Uterus (tissue), 3 donors: ENCODE measurements at regions not wholly inside any gene's neighbourhood (a gene's known extent, or its start where the extent isn't known, plus 50 kb on each side); places are given as distances from the start of the nearest gene placed in this dataset.
"Not testable (repeated sequence)": the region's sequence is repeated elsewhere in the genome, so short reads cannot be mapped to it uniquely, and the experiment has no call there.

ENCODE experiments used
- DNase-seq, 2 donors: peaks; one replicate each; pipeline ENCODE4 v3.0.0-alpha.2; 2019 to 2020
- H3K27ac ChIP-seq, 2 donors: fragments of 200-600 bp; sonication (generic); 1 replicate in 1 of 2; 2 replicates in 1 of 2; pipeline ENCODE4 v1.5.1; 2016 to 2018
- H3K27me3 ChIP-seq, 2 donors: fragments of 200-600 bp; sonication (generic); one replicate each; pipeline ENCODE4 v1.5.1; 2018 to 2019; ENCODE audit warnings: control low read depth in 1 of 2
- H3K36me3 ChIP-seq, 2 donors: fragments of 200-600 bp; sonication (generic); one replicate each; pipeline ENCODE4 v1.5.1; 2019; ENCODE audit warnings: control low read depth in 1 of 2
- H3K4me1 ChIP-seq, 2 donors: fragments of 200-600 bp; sonication (generic); one replicate each; pipeline ENCODE4 v1.5.1; 2018 to 2019; ENCODE audit warnings: control low read depth in 1 of 2
- H3K4me3 ChIP-seq, 2 donors: fragments of 200-600 bp; sonication (generic); 1 replicate in 1 of 2; 2 replicates in 1 of 2; pipeline ENCODE4 v1.5.1; 2018 to 2019; ENCODE audit warnings: mild to moderate bottlenecking in 1 of 2
- H3K9me3 ChIP-seq, 2 donors: fragments of 200-600 bp; sonication (generic); one replicate each; pipeline ENCODE4 v1.5.1; 2019; ENCODE audit warnings: control low read depth in 1 of 2
- CTCF ChIP-seq, 4 experiments: fragments of 200-600 bp in 2 of 4; fragments of 450-650 bp in 2 of 4; sonication (generic) in 2 of 4; IDR thresholded peaks; one replicate each; pipeline ENCODE4 v1.5.1; 2016 to 2019; ENCODE audit warnings: antibody characterized with exemption in 4 of 4, mild to moderate bottlenecking in 2 of 4, moderate library complexity in 1 of 4
- POLR2A ChIP-seq, 2 donors: fragments of 450-650 bp; IDR thresholded peaks; one replicate each; pipeline ENCODE4 v1.6.1; 2016; ENCODE audit warnings: antibody characterized with exemption in 2 of 2, mild to moderate bottlenecking in 1 of 2, moderate library complexity in 1 of 2
- intact Hi-C: fragments of 100-400 bp; cut with DNase I; formaldehyde crosslinking; loops from one replicate; pipeline ENCODE4 v1.15.1; 2023; ENCODE audit warnings: low total_unique reads
- donor health status: DM: yes; HTN: yes; CAD: no.

GRCh38 chr6:56727097-56727850 lies 84.6 kb upstream of the DST start:
- no peaks in the 10 kb centered on the region for H3K27me3 ChIP-seq
- intact Hi-C loops: no loop called here
- H3K27ac ChIP-seq: no peak overlapping the region
- no peak for DNase-seq
- peaks cover 0 to 4% of the 10 kb centered on the region in 2 donors for H3K4me1 ChIP-seq
- TF ChIP-seq CTCF (IDR thresholded peaks at IDR 0.05) (no peak), POLR2A (IDR thresholded peaks at IDR 0.05) (no peak)
- no peaks in the 10 kb centered on the region for H3K9me3 ChIP-seq
- H3K4me3 ChIP-seq: no peak overlapping the region
- no peaks in the 10 kb centered on the region for H3K36me3 ChIP-seq

DNA sequence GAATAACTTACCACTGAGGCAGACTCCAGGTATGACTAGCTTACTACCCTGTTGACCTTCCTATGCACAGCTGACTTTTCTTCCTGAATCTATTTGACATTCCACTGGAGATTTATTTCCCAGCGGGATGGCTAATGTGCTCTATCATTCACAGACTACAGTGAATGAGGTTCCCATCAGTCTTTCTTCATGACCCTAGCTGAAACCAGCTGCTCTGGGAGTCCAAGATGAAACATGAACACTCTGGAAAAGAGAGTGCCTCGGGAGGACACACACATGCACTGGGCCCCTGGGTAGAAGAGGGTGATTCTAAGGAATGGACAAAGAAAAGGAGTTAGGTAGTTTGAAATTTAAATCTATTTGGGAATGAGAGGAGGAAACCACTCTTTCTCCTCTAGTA lies 82.6 kb upstream of the DST start:
- Histone ChIP-seq H3K4me1 (peaks cover 0 to 4% of the 10 kb centered on the region in 2 donors), H3K36me3 (no peaks in the 10 kb centered on the region), H3K9me3 (no peaks in the 10 kb centered on the region), H3K4me3 (no peak overlapping the region), H3K27ac (no peak overlapping the region), H3K27me3 (no peaks in the 10 kb centered on the region)
- no peak for DNase-seq
- intact Hi-C loops: no loop called here
- no peak for TF ChIP-seq POLR2A (IDR thresholded peaks at IDR 0.05)
- TF ChIP-seq CTCF (IDR thresholded peaks at IDR 0.05): no peak

DNA sequence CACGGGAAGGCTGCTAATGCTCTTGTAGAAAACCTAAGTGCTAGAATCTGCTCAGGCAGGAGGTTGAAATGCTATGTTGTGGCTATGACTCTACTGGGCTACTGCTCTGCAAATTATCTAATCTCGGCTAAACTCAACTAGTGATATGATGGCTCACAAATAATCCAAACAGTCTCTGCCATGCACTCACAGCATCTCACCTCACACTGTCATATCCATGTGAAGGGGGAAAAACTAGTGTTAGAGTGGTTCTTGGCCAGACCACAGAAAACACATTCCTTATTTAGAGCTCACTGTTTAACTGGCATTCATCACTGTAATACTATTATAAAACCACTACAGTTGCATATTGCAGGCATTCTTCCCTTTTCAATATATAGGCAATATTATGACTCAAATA lies 81.8 kb upstream of the DST start:
- no peaks in the 10 kb centered on the region for H3K9me3 ChIP-seq
- H3K4me1 ChIP-seq: peaks cover 0 to 4% of the 10 kb centered on the region in 2 donors
- TF ChIP-seq POLR2A (IDR thresholded peaks at IDR 0.05) (no peak), CTCF (IDR thresholded peaks at IDR 0.05) (no peak)
- H3K27ac ChIP-seq: no peak overlapping the region
- no peak overlapping the region for H3K4me3 ChIP-seq
- H3K36me3 ChIP-seq: no peaks in the 10 kb centered on the region
- intact Hi-C loops: no loop called here
- H3K27me3 ChIP-seq: no peaks in the 10 kb centered on the region
- DNase-seq: no peak

DNA sequence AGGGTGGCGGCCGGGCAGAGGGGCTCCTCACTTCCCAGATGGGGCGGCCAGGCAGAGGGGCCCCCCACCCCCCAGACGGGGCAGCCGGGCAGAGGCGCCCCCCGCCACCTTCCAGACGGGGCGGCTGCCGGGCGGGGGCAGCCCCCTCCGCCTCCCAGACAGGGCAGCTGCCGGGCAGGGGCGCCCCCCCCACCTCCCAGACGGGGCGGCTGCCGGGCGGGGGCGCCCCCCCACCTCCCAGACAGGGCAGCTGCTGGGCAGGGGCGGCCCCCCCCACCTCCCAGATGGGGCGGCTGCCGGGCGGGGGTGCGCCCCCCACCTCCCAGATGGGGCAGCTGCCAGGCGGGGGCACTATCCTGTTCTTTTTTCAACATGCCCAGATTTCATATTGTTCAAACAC lies 78.2 kb upstream of the DST start:
- Histone ChIP-seq H3K9me3 (no peaks in the 10 kb centered on the region), H3K27me3 (no peaks in the 10 kb centered on the region), H3K36me3 (no peaks in the 10 kb centered on the region), H3K4me1 (peaks cover 0 to 4% of the 10 kb centered on the region in 2 donors), H3K4me3 (no peak overlapping the region), H3K27ac (no peak overlapping the region)
- intact Hi-C loops: no loop called here
- no peak for DNase-seq
- TF ChIP-seq POLR2A (IDR thresholded peaks at IDR 0.05) (no peak), CTCF (IDR thresholded peaks at IDR 0.05) (no peak)

DNA sequence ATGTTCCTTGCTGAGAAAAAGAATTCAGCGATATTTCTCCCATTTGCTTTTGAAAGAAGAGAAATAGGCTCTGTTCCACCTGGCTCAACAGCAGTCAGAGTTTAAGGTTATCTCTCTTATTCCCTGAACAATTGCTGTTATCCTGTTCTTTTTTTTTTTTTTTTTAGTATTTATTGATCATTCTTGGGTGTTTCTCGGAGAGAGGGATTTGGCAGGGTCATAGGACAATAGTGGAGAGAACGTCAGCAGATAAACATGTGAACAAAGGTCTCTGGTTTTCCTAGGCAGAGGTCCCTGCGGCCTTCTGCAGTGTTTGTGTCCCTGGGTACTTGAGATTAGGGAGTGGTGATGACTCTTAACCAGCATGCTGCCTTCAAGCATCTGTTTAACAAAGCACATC lies 77.5 kb upstream of the DST start:
- DNase-seq, H3K4me3 ChIP-seq, H3K9me3 ChIP-seq, intact Hi-C loops, H3K4me1 ChIP-seq, H3K36me3 ChIP-seq, H3K27ac ChIP-seq, H3K27me3 ChIP-seq: not testable (repeated sequence)

GRCh38 chr6:56719315-56720058 lies 76.8 kb upstream of the DST start:
- H3K4me1 ChIP-seq, intact Hi-C loops: not testable (repeated sequence)

More at GRCh38 chr6:56719315-56720058, 76.8 kb upstream of the DST start:
- H3K9me3 ChIP-seq, H3K36me3 ChIP-seq, H3K27me3 ChIP-seq, DNase-seq, H3K4me3 ChIP-seq, H3K27ac ChIP-seq: not testable (repeated sequence)
